Vagina (tissue), 2 donors: ENCODE measurements at regions not wholly inside any gene's neighbourhood (a gene's known extent, or its start where the extent isn't known, plus 50 kb on each side); places are given as distances from the start of the nearest gene placed in this dataset.
A peak's percentile ranks its signal among the peaks of the same experiment; 100 is the strongest.
"Not testable (repeated sequence)": the region's sequence is repeated elsewhere in the genome, so short reads cannot be mapped to it uniquely, and the experiment has no call there.

Source experiments
- DNase-seq, 2 donors: peaks; one replicate each; pipeline ENCODE4 v3.0.0-alpha.2; 2017; ENCODE audit errors: extremely low spot score in 2 of 2
- H3K27ac ChIP-seq: fragments of 200-600 bp; sonication (generic); one replicate; pipeline ENCODE4 v1.5.1; 2019
- H3K27me3 ChIP-seq: fragments of 200-600 bp; sonication (generic); one replicate; pipeline ENCODE4 v1.5.1; 2019
- H3K36me3 ChIP-seq, 2 donors: fragments of 200-600 bp; sonication (generic); one replicate each; pipeline ENCODE4 v1.5.1; 2017 to 2019
- H3K4me1 ChIP-seq: fragments of 200-600 bp; sonication (generic); one replicate; pipeline ENCODE4 v1.5.1; 2019
- H3K4me3 ChIP-seq, 2 donors: fragments of 200-600 bp; sonication (generic); 1 replicate in 1 of 2; 2 replicates in 1 of 2; pipeline ENCODE4 v1.5.1; 2016 to 2019
- H3K9me3 ChIP-seq: fragments of 200-600 bp; sonication (generic); one replicate; pipeline ENCODE4 v1.5.1; 2019
- CTCF ChIP-seq, 3 experiments: fragments of 450-650 bp in 2 of 3; fragments of 200-600 bp in 1 of 3; sonication (generic) in 1 of 3; IDR thresholded peaks; one replicate each; pipeline ENCODE4 v1.5.1; 2017 to 2019; ENCODE audit warnings: antibody characterized with exemption in 3 of 3, mild to moderate bottlenecking in 2 of 3, moderate library complexity in 2 of 3
- POLR2A ChIP-seq, 2 donors: fragments of 450-650 bp; IDR thresholded peaks; one replicate each; pipeline ENCODE4 v1.6.1; 2017; ENCODE audit warnings: antibody characterized with exemption in 2 of 2, mild to moderate bottlenecking in 2 of 2, moderate library complexity in 2 of 2
- POLR2AphosphoS5 ChIP-seq, 2 donors: sonication (generic); formaldehyde crosslinking; IDR thresholded peaks; one replicate each; pipeline ENCODE4 v1.9.0; 2017; ENCODE audit warnings: antibody characterized with exemption in 2 of 2, mild to moderate bottlenecking in 2 of 2, low read depth in 1 of 2; ENCODE audit not compliant: insufficient read depth in 1 of 2
- intact Hi-C: fragments of 100-400 bp; cut with DNase I; formaldehyde crosslinking; loops from one replicate; pipeline ENCODE4 v1.15.1; 2023

DNA sequence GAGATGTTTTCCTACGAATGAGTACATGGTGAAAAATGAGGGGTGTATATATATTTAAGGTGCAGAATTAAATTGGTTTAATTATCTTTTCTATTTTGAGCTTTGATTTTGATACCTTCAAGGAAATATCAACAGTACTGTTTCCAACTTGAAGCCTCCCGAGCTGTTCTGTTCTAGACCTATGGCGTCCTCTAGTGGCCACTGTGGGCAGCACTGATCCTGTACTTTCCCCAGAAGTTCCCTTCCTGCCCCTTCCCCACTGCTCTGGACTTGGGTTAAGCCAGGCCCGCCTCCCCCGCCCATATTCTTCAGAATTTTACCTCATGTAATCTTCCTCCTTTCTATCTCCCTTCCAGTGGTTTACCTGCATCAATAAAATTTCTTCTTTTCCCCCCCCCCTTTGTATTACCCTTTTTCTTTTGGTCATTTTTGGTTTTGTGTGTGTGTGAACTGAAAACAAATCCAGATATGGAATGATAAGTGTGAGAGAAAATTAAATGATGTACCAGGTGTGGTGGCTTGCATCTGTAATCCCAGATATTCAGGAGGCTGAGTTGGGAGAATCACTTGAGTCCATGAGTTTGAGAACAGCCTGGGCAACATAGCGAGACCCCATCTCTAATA, 1643.5 kb downstream of the TP53TG3F start:
- DNase-seq: no peak
- intact Hi-C loops: no loop called here
- TF ChIP-seq CTCF (IDR thresholded peaks at IDR 0.05) (no peak), POLR2A (IDR thresholded peaks at IDR 0.05) (no peak), POLR2AphosphoS5 (IDR thresholded peaks at IDR 0.05; ENCODE audit: insufficient read depth in 1 of 2, low read depth in 1 of 2) (no peak)
- Histone ChIP-seq H3K4me3 (no peak overlapping the region), H3K4me1 (no peaks in the 10 kb centered on the region), H3K9me3 (no peaks in the 10 kb centered on the region), H3K36me3 (no peaks in the 10 kb centered on the region), H3K27ac (no peak overlapping the region), H3K27me3 (no peaks in the 10 kb centered on the region)

GRCh38 chr16:35111772-35112171, 1652.4 kb downstream of the TP53TG3F start:
- H3K9me3 ChIP-seq, intact Hi-C loops: not testable (repeated sequence)

GRCh38 chr16:35131429-35131828, 1672.0 kb downstream of the TP53TG3F start:
- no peak overlapping the region for H3K27ac ChIP-seq
- DNase-seq: no peak
- no peaks in the 10 kb centered on the region for H3K4me1 ChIP-seq
- H3K36me3 ChIP-seq: no peaks in the 10 kb centered on the region
- no peak overlapping the region for H3K4me3 ChIP-seq
- no peaks in the 10 kb centered on the region for H3K9me3 ChIP-seq
- intact Hi-C loops: no loop called here
- no peaks in the 10 kb centered on the region for H3K27me3 ChIP-seq
- TF ChIP-seq POLR2AphosphoS5 (IDR thresholded peaks at IDR 0.05; ENCODE audit: insufficient read depth in 1 of 2, low read depth in 1 of 2) (no peak), CTCF (IDR thresholded peaks at IDR 0.05) (no peak), POLR2A (IDR thresholded peaks at IDR 0.05) (no peak)

More at GRCh38 chr16:35111772-35112171, 1652.4 kb downstream of the TP53TG3F start:
- H3K36me3 ChIP-seq, H3K4me3 ChIP-seq, H3K27me3 ChIP-seq, DNase-seq, H3K4me1 ChIP-seq, H3K27ac ChIP-seq: not testable (repeated sequence)

GRCh38 chr16:35134471-35134870, 1675.1 kb downstream of the TP53TG3F start:
- TF ChIP-seq CTCF (IDR thresholded peaks at IDR 0.05): no peak
- TF ChIP-seq POLR2AphosphoS5 (IDR thresholded peaks at IDR 0.05; ENCODE audit: insufficient read depth in 1 of 2, low read depth in 1 of 2): peak in 1 of 2 donors; percentile 25
- TF ChIP-seq POLR2A (IDR thresholded peaks at IDR 0.05): no peak
- Histone ChIP-seq H3K4me3 (no peak overlapping the region), H3K36me3 (no peaks in the 10 kb centered on the region), H3K27ac (no peak overlapping the region), H3K9me3 (no peaks in the 10 kb centered on the region), H3K4me1 (no peaks in the 10 kb centered on the region), H3K27me3 (no peaks in the 10 kb centered on the region)
- DNase-seq: no peak
- intact Hi-C loops: no loop called here

DNA sequence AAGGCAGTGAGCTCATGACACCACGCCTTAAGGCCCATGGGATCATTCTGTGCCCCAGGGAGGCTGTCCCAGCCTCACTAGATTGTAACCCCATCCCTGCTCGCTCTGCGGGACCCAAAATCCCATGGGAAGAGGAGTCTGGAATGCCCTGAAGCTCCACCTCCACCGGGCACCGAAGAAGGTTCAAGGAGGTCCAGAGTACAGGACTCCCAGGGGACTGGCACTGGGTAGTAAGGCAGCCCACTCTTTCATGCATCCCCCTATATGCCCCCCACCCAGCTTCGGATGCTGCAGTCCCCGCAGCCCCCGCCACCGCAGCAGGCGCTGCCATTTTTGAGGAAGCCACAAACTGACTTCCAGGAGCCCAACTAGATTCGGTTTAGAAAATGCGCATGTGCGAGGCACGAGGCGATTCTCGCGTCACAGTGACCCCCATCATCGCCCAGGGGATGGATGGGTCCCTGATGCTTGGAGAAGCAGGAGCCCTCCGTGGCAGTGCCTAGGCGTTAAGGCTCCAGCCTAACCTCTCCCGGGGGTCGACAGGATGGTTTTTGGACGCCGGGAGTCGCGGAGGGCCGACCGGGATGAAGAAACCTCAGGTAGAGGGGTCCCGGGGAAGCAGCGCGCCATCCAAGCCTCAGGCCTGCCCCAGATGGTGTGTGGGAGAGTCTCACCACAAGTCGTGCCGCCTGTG, 1681.0 kb downstream of the TP53TG3F start:
- H3K36me3 ChIP-seq: no peaks in the 10 kb centered on the region

More for the DNA sequence above, 1681.0 kb downstream of the TP53TG3F start:
- Histone ChIP-seq H3K9me3 (no peaks in the 10 kb centered on the region), H3K4me1 (no peaks in the 10 kb centered on the region), H3K27me3 (no peaks in the 10 kb centered on the region), H3K4me3 (no peak overlapping the region), H3K27ac (no peak overlapping the region)
- no peak for TF ChIP-seq POLR2AphosphoS5 (IDR thresholded peaks at IDR 0.05; ENCODE audit: insufficient read depth in 1 of 2, low read depth in 1 of 2)
- no peak for TF ChIP-seq POLR2A (IDR thresholded peaks at IDR 0.05)
- no peak for TF ChIP-seq CTCF (IDR thresholded peaks at IDR 0.05)
- intact Hi-C loops: no loop called here
- DNase-seq: no peak
